ENCODE measurements at regions not wholly inside any gene's neighbourhood (a gene's known extent, or its start where the extent isn't known, plus 50 kb on each side); places are given as distances from the start of the nearest gene placed in this dataset.

DNA sequence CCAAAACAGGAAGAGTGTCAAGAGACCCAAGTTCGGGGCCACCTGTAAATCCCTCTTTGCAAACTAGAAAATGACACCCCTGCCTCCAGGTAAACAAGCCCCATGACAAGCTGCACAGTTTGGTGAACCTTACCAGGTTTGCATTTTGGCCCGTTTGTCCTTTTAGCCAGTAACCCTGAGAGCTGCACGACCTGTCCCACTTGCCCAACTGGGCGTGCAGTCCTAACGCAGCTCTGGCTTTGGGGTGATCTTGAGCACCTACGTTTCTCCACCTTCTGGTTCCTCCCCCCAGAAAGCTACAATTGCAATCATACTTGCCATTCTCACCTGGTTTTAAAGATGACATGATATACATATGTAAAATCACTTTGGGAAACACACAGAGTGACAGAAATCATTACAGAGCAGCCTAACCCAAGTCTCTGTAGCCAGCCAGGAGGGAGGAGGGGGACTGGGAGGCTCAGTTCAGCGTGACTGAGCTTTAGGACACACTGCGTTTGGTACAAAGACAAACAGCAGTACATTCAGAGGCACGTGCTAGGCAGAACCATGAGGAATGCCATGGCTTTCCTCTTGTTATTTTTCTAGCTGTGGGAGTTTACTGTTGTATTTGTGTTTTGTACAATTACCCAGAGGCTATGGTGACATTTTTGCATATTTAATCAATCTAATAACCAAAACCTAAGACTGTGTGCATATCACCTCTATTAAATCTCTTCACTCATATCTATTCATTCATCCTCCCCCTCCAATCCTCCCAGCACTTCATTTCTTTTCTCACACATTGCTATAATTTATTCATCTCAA, 304.0 kb downstream of the IRS1 start:
- TF ChIP-seq EZH2 (IDR thresholded peaks at IDR 0.05; ENCODE audit: insufficient read depth, poor library complexity, severe bottlenecking) (no peak), EZH2phosphoT487 (IDR thresholded peaks at IDR 0.05; ENCODE audit: insufficient read depth, low read depth) (no peak)

Data from GM23248 (cell line).